ENCODE measurements at regions not wholly inside any gene's neighbourhood (a gene's known extent, or its start where the extent isn't known, plus 50 kb on each side); places are given as distances from the start of the nearest gene placed in this dataset.
"Not testable (repeated sequence)": the region's sequence is repeated elsewhere in the genome, so short reads cannot be mapped to it uniquely, and the experiment has no call there.

- WGBS, 2 experiments, result 60 to 67% methylated on average over 6 of the region's 6 CpGs
- no peak overlapping the region for H3K4me3 ChIP-seq (ENCODE audit: insufficient read depth, low read depth, low read length)
- no peaks in the 10 kb centered on the region for H3K27me3 ChIP-seq (ENCODE audit: control insufficient read depth, insufficient read depth, low read length, poor library complexity, severe bottlenecking)
- H3K27ac ChIP-seq (ENCODE audit: insufficient read depth, low read depth, low read length, poor library complexity, severe bottlenecking), result no peak overlapping the region
- no peaks in the 10 kb centered on the region for H3K36me3 ChIP-seq (ENCODE audit: control insufficient read depth, insufficient read depth, low read length)
- H3K9me3 ChIP-seq (ENCODE audit: control insufficient read depth, low read length), result no peaks in the 10 kb centered on the region
- no peaks in the 10 kb centered on the region for H3K4me1 ChIP-seq (ENCODE audit: control insufficient read depth, insufficient read depth, low read length)
Measured at GRCh38 chr9:19920401-19920800, 131.6 kb upstream of the SLC24A2 start.

GRCh38 chr9:19918630-19919029 lies 129.8 kb upstream of the SLC24A2 start:
- H3K4me3 ChIP-seq (ENCODE audit: insufficient read depth, low read depth, low read length), result no peak overlapping the region
- 93 to 100% methylated on average over 1 of the region's 1 CpG for WGBS, 2 experiments
- no peaks in the 10 kb centered on the region for H3K9me3 ChIP-seq (ENCODE audit: control insufficient read depth, low read length)
- H3K36me3 ChIP-seq (ENCODE audit: control insufficient read depth, insufficient read depth, low read length), result no peaks in the 10 kb centered on the region
- H3K27ac ChIP-seq (ENCODE audit: insufficient read depth, low read depth, low read length, poor library complexity, severe bottlenecking), result no peak overlapping the region
- H3K27me3 ChIP-seq (ENCODE audit: control insufficient read depth, insufficient read depth, low read length, poor library complexity, severe bottlenecking), result no peaks in the 10 kb centered on the region
- H3K4me1 ChIP-seq (ENCODE audit: control insufficient read depth, insufficient read depth, low read length), result no peaks in the 10 kb centered on the region

- H3K36me3 ChIP-seq (ENCODE audit: control insufficient read depth, insufficient read depth, low read length), result no peaks in the 10 kb centered on the region
- no peak overlapping the region for H3K4me3 ChIP-seq (ENCODE audit: insufficient read depth, low read depth, low read length)
- 92 to 94% methylated on average over 3 of the region's 3 CpGs for WGBS, 2 experiments
- H3K27ac ChIP-seq (ENCODE audit: insufficient read depth, low read depth, low read length, poor library complexity, severe bottlenecking), result no peak overlapping the region
- H3K9me3 ChIP-seq (ENCODE audit: control insufficient read depth, low read length), result no peaks in the 10 kb centered on the region
- no peaks in the 10 kb centered on the region for H3K27me3 ChIP-seq (ENCODE audit: control insufficient read depth, insufficient read depth, low read length, poor library complexity, severe bottlenecking)
- H3K4me1 ChIP-seq (ENCODE audit: control insufficient read depth, insufficient read depth, low read length), result no peaks in the 10 kb centered on the region
Measured at GRCh38 chr9:19914044-19914443, 125.2 kb upstream of the SLC24A2 start.

- Histone ChIP-seq H3K27ac (ENCODE audit: insufficient read depth, low read depth, low read length, poor library complexity, severe bottlenecking) (no peak overlapping the region), H3K27me3 (ENCODE audit: control insufficient read depth, insufficient read depth, low read length, poor library complexity, severe bottlenecking) (no peaks in the 10 kb centered on the region), H3K9me3 (ENCODE audit: control insufficient read depth, low read length) (no peaks in the 10 kb centered on the region), H3K36me3 (ENCODE audit: control insufficient read depth, insufficient read depth, low read length) (no peaks in the 10 kb centered on the region), H3K4me3 (ENCODE audit: insufficient read depth, low read depth, low read length) (no peak overlapping the region), H3K4me1 (ENCODE audit: control insufficient read depth, insufficient read depth, low read length) (no peaks in the 10 kb centered on the region)
- WGBS, 2 experiments, result 86 to 87% methylated on average over 1 of the region's 1 CpG
Measured at GRCh38 chr9:19913151-19913550, 124.3 kb upstream of the SLC24A2 start.

- H3K36me3 ChIP-seq (ENCODE audit: control insufficient read depth, insufficient read depth, low read length), result no peaks in the 10 kb centered on the region
- 85 to 93% methylated on average over 4 to 5 of the region's 5 CpGs for WGBS, 2 experiments
- H3K27ac ChIP-seq (ENCODE audit: insufficient read depth, low read depth, low read length, poor library complexity, severe bottlenecking), result no peak overlapping the region
- H3K27me3 ChIP-seq (ENCODE audit: control insufficient read depth, insufficient read depth, low read length, poor library complexity, severe bottlenecking), result no peaks in the 10 kb centered on the region
- no peak overlapping the region for H3K4me3 ChIP-seq (ENCODE audit: insufficient read depth, low read depth, low read length)
- no peaks in the 10 kb centered on the region for H3K9me3 ChIP-seq (ENCODE audit: control insufficient read depth, low read length)
- H3K4me1 ChIP-seq (ENCODE audit: control insufficient read depth, insufficient read depth, low read length), result no peaks in the 10 kb centered on the region
Measured at GRCh38 chr9:19903076-19903475, 114.2 kb upstream of the SLC24A2 start.

- Histone ChIP-seq H3K36me3 (ENCODE audit: control insufficient read depth, insufficient read depth, low read length) (no peaks in the 10 kb centered on the region), H3K4me3 (ENCODE audit: insufficient read depth, low read depth, low read length) (no peak overlapping the region), H3K4me1 (ENCODE audit: control insufficient read depth, insufficient read depth, low read length) (no peaks in the 10 kb centered on the region), H3K27ac (ENCODE audit: insufficient read depth, low read depth, low read length, poor library complexity, severe bottlenecking) (no peak overlapping the region), H3K9me3 (ENCODE audit: control insufficient read depth, low read length) (no peaks in the 10 kb centered on the region), H3K27me3 (ENCODE audit: control insufficient read depth, insufficient read depth, low read length, poor library complexity, severe bottlenecking) (no peaks in the 10 kb centered on the region)
- WGBS, 2 experiments, result 94 to 98% methylated on average over 3 of the region's 3 CpGs
Measured at GRCh38 chr9:19901586-19901985, 112.7 kb upstream of the SLC24A2 start.

GRCh38 chr9:19896161-19896560 lies 107.3 kb upstream of the SLC24A2 start:
- Histone ChIP-seq H3K27ac (ENCODE audit: insufficient read depth, low read depth, low read length, poor library complexity, severe bottlenecking) (no peak overlapping the region), H3K9me3 (ENCODE audit: control insufficient read depth, low read length) (no peaks in the 10 kb centered on the region), H3K27me3 (ENCODE audit: control insufficient read depth, insufficient read depth, low read length, poor library complexity, severe bottlenecking) (no peaks in the 10 kb centered on the region), H3K4me1 (ENCODE audit: control insufficient read depth, insufficient read depth, low read length) (no peaks in the 10 kb centered on the region), H3K36me3 (ENCODE audit: control insufficient read depth, insufficient read depth, low read length) (no peaks in the 10 kb centered on the region), H3K4me3 (ENCODE audit: insufficient read depth, low read depth, low read length) (no peak overlapping the region)
- 92 to 100% methylated on average over 1 of the region's 1 CpG for WGBS, 2 experiments

GRCh38 chr9:19895578-19895977 lies 106.7 kb upstream of the SLC24A2 start:
- H3K36me3 ChIP-seq (ENCODE audit: control insufficient read depth, insufficient read depth, low read length); H3K9me3 ChIP-seq (ENCODE audit: control insufficient read depth, low read length); H3K27ac ChIP-seq (ENCODE audit: insufficient read depth, low read depth, low read length, poor library complexity, severe bottlenecking); H3K4me3 ChIP-seq (ENCODE audit: insufficient read depth, low read depth, low read length); H3K4me1 ChIP-seq (ENCODE audit: control insufficient read depth, insufficient read depth, low read length); H3K27me3 ChIP-seq (ENCODE audit: control insufficient read depth, insufficient read depth, low read length, poor library complexity, severe bottlenecking): not testable (repeated sequence)
- WGBS, 2 experiments, result 87 to 92% methylated on average over 9 of the region's 9 CpGs

GRCh38 chr9:19895006-19895405 lies 106.2 kb upstream of the SLC24A2 start:
- Histone ChIP-seq H3K4me1 (ENCODE audit: control insufficient read depth, insufficient read depth, low read length) (no peaks in the 10 kb centered on the region), H3K27me3 (ENCODE audit: control insufficient read depth, insufficient read depth, low read length, poor library complexity, severe bottlenecking) (no peaks in the 10 kb centered on the region), H3K27ac (ENCODE audit: insufficient read depth, low read depth, low read length, poor library complexity, severe bottlenecking) (no peak overlapping the region), H3K9me3 (ENCODE audit: control insufficient read depth, low read length) (no peaks in the 10 kb centered on the region), H3K4me3 (ENCODE audit: insufficient read depth, low read depth, low read length) (no peak overlapping the region), H3K36me3 (ENCODE audit: control insufficient read depth, insufficient read depth, low read length) (no peaks in the 10 kb centered on the region)
- WGBS, 2 experiments, result 81 to 88% methylated on average over 3 of the region's 3 CpGs

- Histone ChIP-seq H3K36me3 (ENCODE audit: control insufficient read depth, insufficient read depth, low read length) (no peaks in the 10 kb centered on the region), H3K4me3 (ENCODE audit: insufficient read depth, low read depth, low read length) (no peak overlapping the region), H3K27me3 (ENCODE audit: control insufficient read depth, insufficient read depth, low read length, poor library complexity, severe bottlenecking) (no peaks in the 10 kb centered on the region), H3K4me1 (ENCODE audit: control insufficient read depth, insufficient read depth, low read length) (no peaks in the 10 kb centered on the region), H3K9me3 (ENCODE audit: control insufficient read depth, low read length) (no peaks in the 10 kb centered on the region), H3K27ac (ENCODE audit: insufficient read depth, low read depth, low read length, poor library complexity, severe bottlenecking) (no peak overlapping the region)
- WGBS, 2 experiments, result 94% methylated on average over 4 of the region's 4 CpGs
Measured at GRCh38 chr9:19885608-19886007, 96.8 kb upstream of the SLC24A2 start.

- 87 to 93% methylated on average over 2 of the region's 2 CpGs for WGBS, 2 experiments
- Histone ChIP-seq H3K4me1 (ENCODE audit: control insufficient read depth, insufficient read depth, low read length) (no peaks in the 10 kb centered on the region), H3K9me3 (ENCODE audit: control insufficient read depth, low read length) (no peaks in the 10 kb centered on the region), H3K27me3 (ENCODE audit: control insufficient read depth, insufficient read depth, low read length, poor library complexity, severe bottlenecking) (no peaks in the 10 kb centered on the region), H3K4me3 (ENCODE audit: insufficient read depth, low read depth, low read length) (no peak overlapping the region), H3K27ac (ENCODE audit: insufficient read depth, low read depth, low read length, poor library complexity, severe bottlenecking) (no peak overlapping the region), H3K36me3 (ENCODE audit: control insufficient read depth, insufficient read depth, low read length) (no peaks in the 10 kb centered on the region)
Measured at GRCh38 chr9:19879062-19879461, 90.2 kb upstream of the SLC24A2 start.
